NCI-H146 (cell line): ENCODE measurements at regions not wholly inside any gene's neighbourhood (a gene's known extent, or its start where the extent isn't known, plus 50 kb on each side); places are given as distances from the start of the nearest gene placed in this dataset.
"Not testable (repeated sequence)": the region's sequence is repeated elsewhere in the genome, so short reads cannot be mapped to it uniquely, and the experiment has no call there.

Experiments
- DNase-seq: peaks from one replicate; lab custom pipeline; 2025; lab: John Stamatoyannopoulos, UW

GRCh38 chr9:32180597-32180996 is 203.8 kb upstream of the ACO1 start:
- no peak for DNase-seq

GRCh38 chr9:32200241-32200640 is 184.2 kb upstream of the ACO1 start:
- DNase-seq = no peak

DNA sequence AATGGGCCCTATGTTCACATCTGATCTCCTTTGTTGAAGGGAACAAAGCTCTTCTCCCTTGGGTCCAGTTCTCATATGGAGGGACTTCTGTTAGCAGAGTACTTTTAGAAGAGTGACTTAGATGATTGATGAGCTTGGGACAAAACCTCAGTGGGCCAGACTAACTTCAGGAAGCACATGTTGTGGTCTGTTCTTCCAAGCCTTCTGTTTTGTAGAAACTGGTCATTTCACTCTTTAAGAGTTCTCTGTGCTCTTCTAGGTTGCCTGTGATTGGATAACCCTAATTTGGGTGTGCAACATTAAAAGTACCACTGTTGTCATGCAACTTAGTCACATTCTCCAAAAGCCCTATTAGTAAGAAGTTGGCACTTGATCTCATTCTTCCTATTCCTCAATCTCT is 183.5 kb upstream of the ACO1 start:
- no peak for DNase-seq

DNA sequence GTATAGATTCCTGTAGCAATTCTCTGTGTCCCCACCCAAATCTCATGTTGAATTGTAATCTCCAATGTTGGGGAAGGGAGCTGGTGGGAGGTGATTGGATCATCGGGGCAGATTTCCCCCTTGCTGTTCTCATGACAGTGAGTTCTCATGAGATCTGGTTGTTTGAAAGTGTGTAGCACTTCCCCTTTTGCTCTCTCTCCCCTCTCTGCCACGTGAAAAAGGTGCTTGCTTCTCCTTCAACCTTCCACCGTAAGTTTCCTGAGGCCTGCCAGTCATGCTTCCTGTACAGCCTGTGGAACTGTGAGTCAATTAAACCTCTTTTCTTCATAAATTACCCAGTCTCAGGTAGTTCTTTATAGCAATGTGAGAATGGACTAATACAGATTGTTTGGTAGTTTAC is 175.3 kb upstream of the ACO1 start:
- not testable (repeated sequence) for DNase-seq

DNA sequence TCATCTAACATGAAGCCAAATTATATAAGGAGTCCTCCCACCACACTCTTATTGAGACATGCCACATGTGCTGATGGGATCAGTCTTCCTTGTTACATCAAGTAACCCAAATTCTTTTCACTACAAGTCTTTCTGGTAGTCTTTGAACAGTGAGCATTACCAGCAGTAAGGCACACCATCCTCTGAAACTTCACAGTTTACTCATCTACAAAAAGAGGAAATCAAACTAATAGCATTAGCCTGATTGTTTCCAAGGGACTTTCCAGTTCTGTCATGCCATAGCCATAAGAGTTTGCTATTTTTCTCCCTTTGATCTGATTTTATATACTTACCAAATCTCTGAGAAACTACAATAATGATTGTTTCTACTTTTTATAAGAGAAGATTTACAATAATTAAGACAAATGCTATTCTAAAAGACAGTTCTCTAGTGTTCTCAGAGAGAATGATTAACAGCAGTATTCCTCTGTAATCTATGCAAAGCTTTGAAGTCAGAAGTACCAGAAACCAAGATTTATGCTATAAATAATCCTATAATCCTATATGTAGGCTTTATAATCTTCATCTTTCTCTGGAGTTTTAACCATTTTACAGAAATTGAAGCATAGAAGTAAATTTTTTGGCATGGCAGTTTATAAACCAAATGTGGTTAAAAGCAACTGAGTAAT is 166.2 kb upstream of the ACO1 start:
- DNase-seq = no peak

GRCh38 chr9:32220750-32221149 is 163.7 kb upstream of the ACO1 start:
- DNase-seq = no peak

DNA sequence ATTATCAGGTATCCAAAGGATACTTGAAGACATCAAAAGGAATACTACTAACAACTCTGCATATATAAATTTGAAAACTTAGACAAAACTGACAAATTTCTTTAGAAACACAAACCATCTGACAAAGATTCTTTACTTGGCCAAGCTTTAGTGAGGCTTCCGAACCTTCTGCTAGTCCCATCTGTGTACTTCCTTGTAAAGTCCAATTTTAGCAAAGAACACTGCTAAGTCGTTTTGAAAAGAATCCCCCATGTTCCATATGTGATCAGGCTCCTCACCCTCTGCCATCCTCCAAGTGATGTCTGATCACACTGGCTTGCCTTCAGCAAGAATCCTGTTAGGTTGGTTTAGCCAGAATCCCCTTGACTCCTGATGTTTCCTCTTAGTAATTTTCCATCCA is 150.0 kb upstream of the ACO1 start:
- DNase-seq = no peak

DNA sequence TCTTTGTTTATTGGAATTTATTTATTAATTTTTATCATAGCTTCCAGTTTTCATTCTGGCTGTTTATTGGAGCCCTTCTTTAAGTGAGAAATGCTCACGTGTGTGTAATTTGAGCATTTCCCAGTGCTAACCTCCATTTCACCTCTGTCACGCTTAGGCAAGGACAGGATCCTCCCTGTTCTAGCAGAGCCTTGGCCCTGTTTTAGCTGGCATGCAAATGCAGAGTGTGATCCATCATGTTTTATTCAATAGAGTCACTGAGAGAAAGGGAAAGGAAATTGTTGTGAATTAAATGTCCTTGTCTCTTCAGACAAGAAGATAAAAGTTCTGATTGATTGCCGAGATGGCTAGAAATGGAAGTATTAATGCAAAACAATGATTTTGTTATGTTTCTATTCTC is 137.3 kb upstream of the ACO1 start:
- no peak for DNase-seq

GRCh38 chr9:32248189-32248712 is 136.2 kb upstream of the ACO1 start:
- DNase-seq = no peak

GRCh38 chr9:32251539-32251938 is 132.9 kb upstream of the ACO1 start:
- peak; percentile 87 for DNase-seq

DNA sequence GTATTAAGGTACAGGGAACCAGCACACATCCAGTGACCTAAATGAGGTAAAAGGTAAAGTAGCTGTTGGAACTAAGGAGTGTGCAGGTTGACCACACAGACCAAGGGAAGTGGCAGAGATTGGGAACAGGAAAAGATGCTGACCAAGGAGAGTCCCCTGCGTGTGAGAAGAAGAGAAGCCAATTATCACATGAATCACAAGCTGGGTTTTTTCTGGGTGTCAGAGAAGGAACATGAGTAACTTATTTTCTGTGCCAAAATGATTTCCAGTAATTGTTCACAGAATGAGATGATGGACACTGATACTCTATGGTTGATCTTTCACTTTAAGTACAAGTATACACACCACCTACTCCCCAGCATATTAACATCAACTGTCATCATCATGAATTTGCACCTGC is 130.7 kb upstream of the ACO1 start:
- DNase-seq = no peak

DNA sequence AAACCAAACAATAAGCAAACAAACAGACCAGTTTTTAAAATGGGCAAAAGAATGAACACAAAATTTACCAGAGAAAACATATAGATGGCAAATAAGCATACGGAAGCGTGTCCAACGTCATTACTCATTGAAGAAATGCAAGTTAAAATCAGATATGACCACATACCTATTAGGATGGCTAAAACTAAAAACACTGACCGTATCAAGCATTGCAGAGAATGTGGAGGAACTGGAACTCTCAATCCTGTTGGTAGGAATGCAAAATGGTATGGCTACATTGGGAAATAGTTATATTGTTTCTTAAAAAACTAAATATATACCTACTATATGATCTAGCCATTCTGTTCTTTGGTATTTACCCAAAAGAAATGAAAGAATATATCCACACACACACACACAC is 129.4 kb upstream of the ACO1 start:
- DNase-seq = no peak

DNA sequence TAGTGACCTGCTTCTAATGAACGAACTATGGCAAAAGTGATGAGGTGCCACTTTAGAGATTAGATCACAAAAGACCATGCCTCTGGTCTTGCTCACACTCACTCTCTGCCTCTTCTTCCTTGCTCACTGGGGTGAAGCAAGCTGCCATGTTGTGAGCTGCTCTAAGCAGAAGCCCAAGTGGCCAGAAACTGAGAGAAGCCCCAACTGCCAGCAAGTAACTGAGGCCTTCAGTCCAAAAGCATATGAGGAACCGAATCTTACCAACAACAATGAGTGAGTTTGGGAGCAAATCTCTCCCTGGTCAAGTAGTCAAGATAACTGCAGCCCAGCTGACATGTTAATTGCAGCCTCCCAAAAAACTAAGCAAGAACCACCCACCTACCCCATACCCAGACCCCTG is 126.0 kb upstream of the ACO1 start:
- DNase-seq = no peak

GRCh38 chr9:32260151-32260862 is 124.1 kb upstream of the ACO1 start:
- no peak for DNase-seq

GRCh38 chr9:32264170-32264864 is 120.1 kb upstream of the ACO1 start:
- peak; percentile 15 for DNase-seq

GRCh38 chr9:32265037-32265436 is 119.4 kb upstream of the ACO1 start:
- DNase-seq = no peak

DNA sequence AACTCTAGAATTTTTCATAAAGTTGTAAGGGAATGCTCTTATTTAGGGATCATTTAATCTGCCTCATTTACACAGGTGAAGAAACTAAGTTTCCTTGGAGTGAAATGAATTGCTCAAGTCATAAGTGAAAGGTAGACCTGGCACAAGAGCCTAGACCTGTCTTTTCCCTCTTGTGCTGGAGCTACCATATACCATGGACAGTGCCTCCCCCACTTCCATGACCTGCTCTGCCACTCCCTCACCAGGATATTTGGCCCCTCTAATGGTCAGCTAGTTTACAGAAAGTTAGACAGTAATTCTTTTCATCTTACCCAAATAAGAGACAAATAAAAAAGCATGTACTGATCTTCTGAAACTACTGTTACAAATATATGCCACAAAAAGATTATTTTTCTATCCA is 105.5 kb upstream of the ACO1 start:
- no peak for DNase-seq

GRCh38 chr9:32289756-32290155 is 94.7 kb upstream of the ACO1 start:
- no peak for DNase-seq

DNA sequence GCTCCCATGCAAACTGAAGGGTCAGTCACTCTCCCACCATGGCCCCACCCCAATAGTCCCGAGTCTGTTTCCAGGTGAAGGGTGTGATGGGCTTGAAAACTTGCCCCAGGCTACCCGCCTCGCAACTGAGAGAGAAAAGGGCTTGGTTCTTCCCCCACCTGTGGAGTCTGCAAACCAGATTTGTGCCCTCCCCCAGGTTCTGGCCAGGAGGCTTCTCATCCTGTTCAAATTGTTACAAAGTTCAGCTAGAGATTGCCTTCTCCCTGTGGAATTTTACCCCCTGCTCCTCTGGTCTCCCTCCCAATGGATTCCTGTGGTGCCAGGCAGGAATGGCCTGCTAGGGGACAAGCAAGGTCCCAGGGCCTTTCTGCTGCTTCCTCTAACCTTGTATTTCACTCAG is 93.1 kb upstream of the ACO1 start:
- DNase-seq = no peak

DNA sequence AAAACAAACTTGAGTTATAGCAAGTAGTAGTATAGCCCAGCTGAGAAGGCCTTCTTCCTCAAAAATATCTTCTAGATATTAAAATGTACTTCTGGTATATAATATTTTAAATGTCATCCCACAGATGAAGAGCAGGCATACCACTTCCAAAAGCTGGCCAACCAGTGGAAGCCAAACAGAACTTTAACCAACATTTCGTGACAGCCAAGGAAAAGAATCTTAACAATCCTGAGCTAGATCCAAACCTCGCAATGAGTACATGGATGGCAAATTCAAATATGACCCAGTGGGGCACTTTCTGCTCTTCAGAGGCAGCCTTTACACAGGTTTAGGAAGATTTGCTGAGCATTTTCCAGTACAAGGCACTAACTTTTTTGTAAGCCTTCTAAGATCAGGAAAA is 91.8 kb upstream of the ACO1 start:
- no peak for DNase-seq

GRCh38 chr9:32293091-32293490 is 91.4 kb upstream of the ACO1 start:
- DNase-seq = no peak

GRCh38 chr9:32294106-32294505 is 90.3 kb upstream of the ACO1 start:
- no peak for DNase-seq

DNA sequence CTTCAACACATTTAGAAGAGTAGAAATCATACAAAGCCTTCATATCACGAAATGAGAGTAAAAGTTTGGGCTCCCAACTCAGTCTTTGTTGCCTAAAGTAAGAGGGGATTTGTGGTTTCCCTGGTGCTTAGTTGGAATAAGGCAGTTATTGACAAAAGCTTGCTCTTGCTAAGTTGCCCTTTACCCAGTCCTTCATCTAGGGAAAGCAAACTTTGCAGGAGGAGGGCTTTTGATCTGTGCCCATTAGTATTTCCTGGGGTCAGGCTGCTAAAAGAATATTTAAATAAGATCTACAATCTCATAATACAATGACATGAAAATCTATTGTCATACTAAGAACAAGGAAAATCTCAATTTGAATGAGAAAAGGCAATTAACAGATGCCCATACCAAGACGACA is 84.1 kb upstream of the ACO1 start:
- DNase-seq = no peak
